Lower leg skin (tissue), 4 donors: ENCODE measurements at regions not wholly inside any gene's neighbourhood (a gene's known extent, or its start where the extent isn't known, plus 50 kb on each side); places are given as distances from the start of the nearest gene placed in this dataset.

Source experiments
- DNase-seq, 2 donors: peaks; one replicate each; pipeline ENCODE4 v3.0.0-alpha.2; 2019; ENCODE audit warnings: low spot score in 2 of 2
- H3K4me3 ChIP-seq: fragments of 200-600 bp; sonication (generic); 2 replicates; pipeline ENCODE4 v1.5.1; 2017; ENCODE audit warnings: mild to moderate bottlenecking, low read depth; ENCODE audit not compliant: poor library complexity, severe bottlenecking
- POLR2A ChIP-seq, 2 donors: fragments of 450-650 bp; IDR thresholded peaks; one replicate each; pipeline ENCODE4 v1.6.1; 2016 to 2017; ENCODE audit warnings: antibody characterized with exemption in 2 of 2, mild to moderate bottlenecking in 1 of 2, moderate library complexity in 1 of 2
- WGBS, 2 donors: methylation state at CpG; one replicate each; pipeline ENCODE4 v1.1.5; 2018; 5-methylcytosine and 5-hydroxymethylcytosine counted together
- intact Hi-C: fragments of 100-400 bp; cut with DNase I; formaldehyde crosslinking; loops from one replicate; pipeline ENCODE4 v1.15.0; 2023; ENCODE audit warnings: low total_unique reads
- TF ChIP-seq, protein P1 (sequence below), 3 donors: fragments of 450-650 bp; IDR thresholded peaks; one replicate each; pipeline ENCODE4 v1.5.1; 2016; ENCODE audit warnings: antibody characterized with exemption in 3 of 3, mild to moderate bottlenecking in 3 of 3, moderate library complexity in 2 of 3

DNA sequence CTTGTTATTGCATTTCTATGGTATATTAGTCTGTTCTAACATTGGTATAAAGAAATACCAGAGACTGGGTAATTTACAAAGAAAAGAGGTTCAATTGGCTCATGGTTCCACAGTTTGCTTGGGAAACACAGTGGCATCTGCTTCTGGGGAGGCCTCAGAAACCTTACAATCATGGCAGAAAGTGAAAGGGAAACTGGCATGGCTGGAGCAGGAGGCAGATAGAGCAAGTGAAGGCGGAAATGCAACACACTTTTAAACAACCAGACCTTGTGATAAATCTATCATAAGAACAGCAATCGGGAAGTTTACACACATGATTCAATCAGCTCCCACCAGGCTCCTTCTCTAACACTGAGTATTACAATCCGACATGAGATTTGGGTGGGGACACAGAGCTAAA is 346.6 kb upstream of the GNPDA2 start:
- intact Hi-C loops = no loop called here
- no peak for DNase-seq
- TF ChIP-seq POLR2A (IDR thresholded peaks at IDR 0.05) = no peak
- TF ChIP-seq, protein P1, sequence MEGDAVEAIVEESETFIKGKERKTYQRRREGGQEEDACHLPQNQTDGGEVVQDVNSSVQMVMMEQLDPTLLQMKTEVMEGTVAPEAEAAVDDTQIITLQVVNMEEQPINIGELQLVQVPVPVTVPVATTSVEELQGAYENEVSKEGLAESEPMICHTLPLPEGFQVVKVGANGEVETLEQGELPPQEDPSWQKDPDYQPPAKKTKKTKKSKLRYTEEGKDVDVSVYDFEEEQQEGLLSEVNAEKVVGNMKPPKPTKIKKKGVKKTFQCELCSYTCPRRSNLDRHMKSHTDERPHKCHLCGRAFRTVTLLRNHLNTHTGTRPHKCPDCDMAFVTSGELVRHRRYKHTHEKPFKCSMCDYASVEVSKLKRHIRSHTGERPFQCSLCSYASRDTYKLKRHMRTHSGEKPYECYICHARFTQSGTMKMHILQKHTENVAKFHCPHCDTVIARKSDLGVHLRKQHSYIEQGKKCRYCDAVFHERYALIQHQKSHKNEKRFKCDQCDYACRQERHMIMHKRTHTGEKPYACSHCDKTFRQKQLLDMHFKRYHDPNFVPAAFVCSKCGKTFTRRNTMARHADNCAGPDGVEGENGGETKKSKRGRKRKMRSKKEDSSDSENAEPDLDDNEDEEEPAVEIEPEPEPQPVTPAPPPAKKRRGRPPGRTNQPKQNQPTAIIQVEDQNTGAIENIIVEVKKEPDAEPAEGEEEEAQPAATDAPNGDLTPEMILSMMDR (IDR thresholded peaks at IDR 0.05) = no peak
- WGBS, 2 donors = 82 to 85% methylated on average over 3 of the region's 3 CpGs
- no peak overlapping the region for H3K4me3 ChIP-seq

DNA sequence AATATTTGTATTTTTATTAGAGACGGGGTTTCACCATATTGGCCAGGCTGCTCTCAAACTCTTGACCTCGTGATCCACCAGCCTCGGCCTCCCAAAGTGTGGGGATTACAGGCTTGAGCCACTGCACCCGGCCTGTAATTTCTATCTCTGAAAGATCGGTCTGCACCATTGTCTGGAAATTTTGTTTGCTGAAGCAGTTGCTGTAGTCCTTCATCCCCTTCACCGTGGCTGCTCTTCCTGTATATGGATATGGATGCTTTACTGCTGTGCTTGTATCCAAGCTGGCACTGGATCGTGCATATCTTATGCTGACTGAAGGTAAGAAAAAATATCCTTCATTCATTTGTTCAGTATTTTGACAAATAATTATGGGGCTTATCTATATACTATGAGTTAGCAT is 338.4 kb upstream of the GNPDA2 start:
- TF ChIP-seq, protein P1 (IDR thresholded peaks at IDR 0.05) = no peak
- TF ChIP-seq POLR2A (IDR thresholded peaks at IDR 0.05) = no peak
- 89% methylated on average over 7 of the region's 7 CpGs for WGBS, 2 donors
- DNase-seq = no peak
- no peak overlapping the region for H3K4me3 ChIP-seq
- intact Hi-C loops = no loop called here

DNA sequence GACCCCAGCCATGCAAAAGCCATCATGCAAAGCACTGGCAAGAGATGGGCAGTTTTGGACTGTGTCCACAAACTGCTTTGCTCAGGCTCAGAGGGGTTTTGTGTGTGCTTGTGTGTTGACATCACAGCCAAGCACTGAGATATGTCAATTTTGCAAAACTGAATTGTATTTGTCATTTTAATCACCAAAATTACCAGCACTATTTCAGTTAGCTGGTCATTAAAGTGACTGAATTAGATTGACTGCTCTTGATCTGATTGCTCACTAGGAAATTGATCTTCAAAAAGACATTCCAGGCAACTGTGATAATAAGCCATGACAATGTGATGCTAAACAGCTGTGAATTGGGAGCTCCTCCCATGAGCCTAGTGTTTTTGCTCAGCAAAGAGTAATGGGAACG is 337.3 kb upstream of the GNPDA2 start:
- intact Hi-C loops = no loop called here
- WGBS, 2 donors = 24 to 26% methylated on average over 1 of the region's 1 CpG
- TF ChIP-seq POLR2A (IDR thresholded peaks at IDR 0.05) = no peak
- TF ChIP-seq, protein P1 (IDR thresholded peaks at IDR 0.05) = no peak
- no peak for DNase-seq
- no peak overlapping the region for H3K4me3 ChIP-seq

DNA sequence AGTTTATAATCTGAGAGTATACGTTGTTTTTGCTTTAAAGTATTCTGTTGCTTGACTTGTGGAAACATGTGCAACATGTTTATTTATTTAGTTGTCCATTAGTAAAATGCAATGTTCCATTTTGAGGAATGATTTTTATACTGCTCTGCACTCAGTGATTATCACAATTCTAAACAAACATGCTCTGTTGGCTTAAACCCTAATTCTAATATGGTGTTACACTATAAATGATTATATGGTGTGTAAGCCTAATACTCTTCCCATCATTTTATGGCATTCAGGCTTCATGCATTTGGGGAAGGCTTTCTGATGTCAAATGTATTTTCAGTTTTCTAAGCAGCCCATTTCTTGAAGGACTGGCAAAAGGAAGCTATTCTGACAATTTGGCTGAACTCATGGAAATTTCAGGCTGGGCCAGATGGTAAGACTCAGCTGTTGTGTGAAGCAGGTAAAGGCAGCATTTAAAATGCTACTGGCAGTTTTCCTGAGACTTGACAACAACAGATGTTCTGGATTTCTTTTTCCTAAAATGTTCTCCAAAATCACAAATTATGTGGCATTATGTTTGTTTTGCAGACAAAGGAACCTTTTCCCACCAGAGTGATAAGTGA is 336.7 kb upstream of the GNPDA2 start:
- TF ChIP-seq, protein P1 (IDR thresholded peaks at IDR 0.05) = no peak
- no peak for TF ChIP-seq POLR2A (IDR thresholded peaks at IDR 0.05)
- DNase-seq = no peak
- intact Hi-C loops = no loop called here

DNA sequence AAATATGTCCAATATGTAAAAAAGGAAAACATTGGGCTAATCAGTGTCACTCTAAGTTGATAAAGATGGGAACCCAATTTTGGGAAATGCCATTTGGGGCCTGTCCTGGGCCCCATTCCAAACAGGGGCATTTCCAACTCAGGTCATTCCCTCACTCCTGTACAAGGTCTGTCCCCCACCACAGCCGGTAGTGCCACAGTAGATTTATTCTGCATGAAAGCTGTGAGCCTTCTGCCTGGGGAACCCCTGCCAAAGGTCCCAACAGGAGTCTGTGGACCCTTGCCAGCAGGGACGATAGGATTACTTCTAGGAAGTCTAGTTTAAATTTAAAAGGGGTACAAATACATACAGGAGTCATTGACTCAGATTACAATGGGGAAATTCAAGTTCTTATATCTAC is 317.6 kb upstream of the GNPDA2 start:
- WGBS, 2 donors = 35 to 43% methylated on average over 2 of the region's 2 CpGs
- intact Hi-C loops = no loop called here
- TF ChIP-seq POLR2A (IDR thresholded peaks at IDR 0.05) = no peak
- TF ChIP-seq, protein P1 (IDR thresholded peaks at IDR 0.05) = no peak

More for the DNA sequence above, 336.7 kb upstream of the GNPDA2 start:
- WGBS, 2 donors = 42 to 54% methylated on average over 1 of the region's 1 CpG
- no peak overlapping the region for H3K4me3 ChIP-seq

DNA sequence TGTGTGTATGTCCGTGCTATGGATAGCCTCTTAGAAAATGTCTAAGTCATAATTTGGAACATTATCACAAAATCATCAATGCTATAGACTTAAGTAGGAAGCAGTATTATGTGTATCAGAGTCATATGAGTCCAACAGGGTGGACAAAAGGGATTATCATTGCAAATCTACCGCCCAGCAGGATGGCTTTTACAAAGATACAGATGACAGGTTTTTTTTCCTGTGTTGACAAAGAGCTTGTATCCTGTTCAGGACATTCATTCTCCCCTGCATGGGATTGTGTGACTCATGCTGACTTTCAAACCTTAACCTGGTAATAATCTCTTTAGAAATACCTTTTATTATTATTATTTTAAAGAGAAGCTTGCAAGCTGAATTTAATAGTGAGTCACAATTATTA is 310.3 kb upstream of the GNPDA2 start:
- no peak for TF ChIP-seq POLR2A (IDR thresholded peaks at IDR 0.05)
- TF ChIP-seq, protein P1 (IDR thresholded peaks at IDR 0.05) = no peak
- intact Hi-C loops = no loop called here
- WGBS, 2 donors = 82 to 90% methylated on average over 2 of the region's 2 CpGs

More for the DNA sequence above, 317.6 kb upstream of the GNPDA2 start:
- DNase-seq = no peak
- H3K4me3 ChIP-seq = no peak overlapping the region

More for the DNA sequence above, 310.3 kb upstream of the GNPDA2 start:
- no peak for DNase-seq
- no peak overlapping the region for H3K4me3 ChIP-seq
